GM12872 (cell line): ENCODE measurements at regions not wholly inside any gene's neighbourhood (a gene's known extent, or its start where the extent isn't known, plus 50 kb on each side); places are given as distances from the start of the nearest gene placed in this dataset.

Experiments used
- TF ChIP-seq, protein P1 (sequence below): IDR thresholded peaks from 3 replicates; pipeline ENCODE4 v1.5.1; 2011; ENCODE audit warnings: low read depth, mild to moderate bottlenecking, low read length, moderate library complexity; ENCODE audit not compliant: insufficient read depth

DNA sequence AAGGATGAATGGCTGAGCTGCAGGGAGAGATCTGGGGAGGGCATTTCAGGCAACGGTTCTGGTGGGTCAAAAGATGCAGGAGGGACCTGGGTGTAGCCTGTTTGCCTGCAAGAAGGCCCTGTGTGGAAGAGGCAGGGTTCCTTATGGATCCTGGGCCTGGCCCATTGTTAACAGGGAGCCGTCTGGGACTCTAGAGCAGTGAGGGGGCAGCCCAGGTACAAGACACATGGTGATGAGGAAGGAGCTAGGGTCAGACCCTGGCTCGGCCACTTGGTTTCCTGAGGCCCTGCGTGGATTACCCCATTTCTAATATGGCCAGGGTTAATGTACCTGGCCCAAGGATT lies 124.9 kb downstream of the GLI2 start:
- TF ChIP-seq, protein P1, sequence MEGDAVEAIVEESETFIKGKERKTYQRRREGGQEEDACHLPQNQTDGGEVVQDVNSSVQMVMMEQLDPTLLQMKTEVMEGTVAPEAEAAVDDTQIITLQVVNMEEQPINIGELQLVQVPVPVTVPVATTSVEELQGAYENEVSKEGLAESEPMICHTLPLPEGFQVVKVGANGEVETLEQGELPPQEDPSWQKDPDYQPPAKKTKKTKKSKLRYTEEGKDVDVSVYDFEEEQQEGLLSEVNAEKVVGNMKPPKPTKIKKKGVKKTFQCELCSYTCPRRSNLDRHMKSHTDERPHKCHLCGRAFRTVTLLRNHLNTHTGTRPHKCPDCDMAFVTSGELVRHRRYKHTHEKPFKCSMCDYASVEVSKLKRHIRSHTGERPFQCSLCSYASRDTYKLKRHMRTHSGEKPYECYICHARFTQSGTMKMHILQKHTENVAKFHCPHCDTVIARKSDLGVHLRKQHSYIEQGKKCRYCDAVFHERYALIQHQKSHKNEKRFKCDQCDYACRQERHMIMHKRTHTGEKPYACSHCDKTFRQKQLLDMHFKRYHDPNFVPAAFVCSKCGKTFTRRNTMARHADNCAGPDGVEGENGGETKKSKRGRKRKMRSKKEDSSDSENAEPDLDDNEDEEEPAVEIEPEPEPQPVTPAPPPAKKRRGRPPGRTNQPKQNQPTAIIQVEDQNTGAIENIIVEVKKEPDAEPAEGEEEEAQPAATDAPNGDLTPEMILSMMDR = no peak

GRCh38 chr2:120861191-120861575 lies 125.5 kb downstream of the GLI2 start:
- TF ChIP-seq, protein P1 = no peak

DNA sequence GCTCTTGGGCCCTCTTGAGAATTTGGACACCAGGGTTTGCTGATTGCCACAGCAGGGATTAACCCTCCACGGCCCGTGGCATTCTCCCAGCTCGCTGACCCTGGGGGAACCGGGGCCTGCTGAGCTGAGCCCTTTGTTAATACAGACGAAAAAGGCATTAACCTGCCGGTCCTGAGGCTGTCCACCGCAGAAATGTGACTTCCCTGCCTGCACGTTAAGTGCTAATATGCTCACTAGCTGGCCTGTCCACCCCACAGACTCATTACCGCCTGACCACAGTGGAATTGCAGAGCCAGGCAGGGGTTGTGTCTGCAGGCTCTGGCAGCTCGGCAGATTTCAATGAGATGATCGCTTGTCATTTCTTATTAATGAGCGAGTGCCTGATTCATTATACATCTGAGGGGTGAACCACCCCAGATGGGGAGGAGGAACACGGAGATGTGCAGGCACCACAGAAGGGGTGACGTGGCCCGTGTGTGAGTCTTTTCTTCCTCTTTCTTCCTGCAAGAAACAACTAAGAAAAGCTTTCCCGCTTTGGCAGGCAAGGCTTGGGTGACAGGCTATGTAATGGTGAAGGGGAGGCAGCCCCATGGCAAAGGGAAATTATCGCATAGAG lies 126.0 kb downstream of the GLI2 start:
- TF ChIP-seq, protein P1 = no peak

- TF ChIP-seq, protein P1 = no peak
Observed at GRCh38 chr2:120862201-120863060, 126.8 kb downstream of the GLI2 start.

DNA sequence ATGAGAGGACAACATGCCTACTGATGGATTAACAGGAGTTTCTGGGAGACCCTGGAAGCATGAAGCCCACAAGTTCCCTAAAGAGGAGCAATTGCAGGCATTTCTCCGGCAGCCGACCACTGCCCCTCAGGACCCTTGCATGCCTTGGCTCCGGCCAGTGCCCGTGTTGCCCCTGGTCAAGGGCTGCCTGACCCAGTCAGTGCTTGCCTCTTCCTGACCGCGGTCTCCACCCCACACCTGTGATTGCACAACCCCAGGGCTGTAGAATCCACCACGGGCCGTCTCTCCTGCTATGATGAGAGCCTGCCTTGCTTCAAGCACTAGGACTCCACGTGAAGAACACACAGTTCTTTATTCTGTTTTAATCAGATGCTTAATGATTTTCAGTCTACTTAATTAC lies 127.5 kb downstream of the GLI2 start:
- TF ChIP-seq, protein P1 = no peak

DNA sequence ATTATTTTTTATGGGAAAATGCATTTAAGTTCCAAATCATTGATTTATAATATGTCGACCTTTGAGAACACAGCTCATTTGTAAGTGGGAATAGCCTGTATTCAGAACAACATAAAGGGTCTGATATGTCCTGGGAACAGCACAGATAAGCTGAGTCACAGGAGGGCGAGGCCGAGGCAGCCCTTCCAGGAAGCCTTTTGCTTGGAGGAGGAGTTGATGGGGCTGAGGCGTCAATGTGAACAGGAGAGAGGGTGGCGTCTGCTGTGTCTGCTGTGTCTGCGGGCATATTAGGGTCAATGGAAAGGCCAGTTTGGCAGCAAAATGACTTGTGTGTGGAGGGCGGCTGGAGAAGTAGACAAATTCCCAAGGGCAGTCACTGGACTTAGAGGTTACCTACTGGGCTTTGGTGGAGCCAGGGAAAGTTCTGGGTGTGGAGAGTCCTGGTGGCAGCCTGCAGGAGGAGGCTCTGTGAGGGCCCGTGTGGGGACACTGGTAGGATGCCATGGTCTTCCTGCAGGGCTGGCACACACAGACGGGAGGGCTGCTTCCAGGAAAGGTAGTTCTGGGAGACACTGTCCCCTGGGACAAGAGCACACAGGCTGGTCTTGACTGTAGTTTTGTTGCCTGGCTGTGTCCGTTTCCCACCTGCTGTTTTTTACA lies 128.1 kb downstream of the GLI2 start:
- TF ChIP-seq, protein P1 = no peak

GRCh38 chr2:120864981-120865380 lies 129.3 kb downstream of the GLI2 start:
- TF ChIP-seq, protein P1 = no peak
